GM12864 (cell line): ENCODE measurements at regions not wholly inside any gene's neighbourhood (a gene's known extent, or its start where the extent isn't known, plus 50 kb on each side); places are given as distances from the start of the nearest gene placed in this dataset.

ENCODE experiments used
- DNase-seq: peaks from one replicate; pipeline ENCODE4 v3.0.0-alpha.2; 2011; ENCODE audit warnings: low read depth
- H3K4me3 ChIP-seq: 2 replicates; pipeline ENCODE4 v1.5.1; 2011; ENCODE audit warnings: mild to moderate bottlenecking, low read depth, low read length, control low read depth
- TF ChIP-seq, protein P1 (sequence below): IDR thresholded peaks from 2 replicates; pipeline ENCODE4 v1.5.1; 2011; ENCODE audit warnings: low read depth, mild to moderate bottlenecking, moderate library complexity, low read length, control low read depth, inconsistent platforms; ENCODE audit errors: missing control alignments

DNA sequence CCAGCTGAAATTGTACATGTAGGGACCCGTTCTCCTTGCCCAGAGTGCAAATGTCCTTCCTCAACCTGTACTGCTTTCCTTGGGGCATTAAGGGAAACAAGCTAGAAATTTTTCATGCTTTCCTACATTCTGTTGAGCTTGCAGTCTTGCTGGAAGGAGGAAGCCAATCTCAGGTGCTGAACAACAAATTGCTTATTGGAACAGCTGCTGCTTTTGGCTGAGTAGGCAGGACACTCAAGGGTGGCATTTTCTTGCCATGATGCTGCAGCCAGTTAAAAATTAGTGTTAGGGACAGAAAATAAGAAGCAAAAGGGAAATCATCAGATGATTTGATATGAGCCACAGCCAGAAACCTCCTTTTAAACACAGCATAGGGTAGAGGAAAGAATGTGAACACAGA is 223.7 kb downstream of the QDPR start:
- no peak overlapping the region for H3K4me3 ChIP-seq
- DNase-seq, result no peak
- TF ChIP-seq, protein P1, sequence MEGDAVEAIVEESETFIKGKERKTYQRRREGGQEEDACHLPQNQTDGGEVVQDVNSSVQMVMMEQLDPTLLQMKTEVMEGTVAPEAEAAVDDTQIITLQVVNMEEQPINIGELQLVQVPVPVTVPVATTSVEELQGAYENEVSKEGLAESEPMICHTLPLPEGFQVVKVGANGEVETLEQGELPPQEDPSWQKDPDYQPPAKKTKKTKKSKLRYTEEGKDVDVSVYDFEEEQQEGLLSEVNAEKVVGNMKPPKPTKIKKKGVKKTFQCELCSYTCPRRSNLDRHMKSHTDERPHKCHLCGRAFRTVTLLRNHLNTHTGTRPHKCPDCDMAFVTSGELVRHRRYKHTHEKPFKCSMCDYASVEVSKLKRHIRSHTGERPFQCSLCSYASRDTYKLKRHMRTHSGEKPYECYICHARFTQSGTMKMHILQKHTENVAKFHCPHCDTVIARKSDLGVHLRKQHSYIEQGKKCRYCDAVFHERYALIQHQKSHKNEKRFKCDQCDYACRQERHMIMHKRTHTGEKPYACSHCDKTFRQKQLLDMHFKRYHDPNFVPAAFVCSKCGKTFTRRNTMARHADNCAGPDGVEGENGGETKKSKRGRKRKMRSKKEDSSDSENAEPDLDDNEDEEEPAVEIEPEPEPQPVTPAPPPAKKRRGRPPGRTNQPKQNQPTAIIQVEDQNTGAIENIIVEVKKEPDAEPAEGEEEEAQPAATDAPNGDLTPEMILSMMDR, result no peak

DNA sequence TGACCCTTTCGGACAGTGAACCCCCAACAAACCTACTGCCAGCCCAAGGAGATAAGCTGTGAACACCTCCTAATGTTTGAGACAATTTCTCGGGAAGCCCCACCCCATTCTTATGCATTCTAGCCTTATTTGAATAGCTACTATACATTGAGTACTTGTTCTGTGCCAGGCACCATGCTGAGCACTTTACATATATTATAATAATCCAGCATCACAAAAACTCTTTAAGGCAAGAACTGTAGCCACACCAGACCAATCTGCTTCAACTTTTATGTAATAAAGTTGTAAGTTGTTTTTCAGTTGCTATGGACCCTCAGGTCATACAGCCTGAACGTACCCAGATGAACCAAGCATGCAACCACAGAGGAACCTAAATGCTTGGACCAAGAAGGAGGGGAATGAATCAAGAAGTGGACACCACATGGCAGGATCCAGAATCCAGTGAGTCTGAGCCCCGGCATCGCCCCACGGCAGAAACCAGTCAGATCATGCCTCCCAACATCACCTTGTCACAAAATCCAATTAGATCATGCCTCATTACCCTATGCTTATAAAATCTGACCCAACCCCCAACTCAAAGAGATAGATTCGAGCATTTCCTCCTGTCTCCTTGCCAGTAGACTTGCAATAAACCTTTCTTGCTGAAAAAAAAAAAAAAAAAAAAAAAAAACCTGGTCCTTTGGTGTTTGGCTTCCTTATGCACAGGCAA is 225.0 kb downstream of the QDPR start:
- no peak overlapping the region for H3K4me3 ChIP-seq

DNA sequence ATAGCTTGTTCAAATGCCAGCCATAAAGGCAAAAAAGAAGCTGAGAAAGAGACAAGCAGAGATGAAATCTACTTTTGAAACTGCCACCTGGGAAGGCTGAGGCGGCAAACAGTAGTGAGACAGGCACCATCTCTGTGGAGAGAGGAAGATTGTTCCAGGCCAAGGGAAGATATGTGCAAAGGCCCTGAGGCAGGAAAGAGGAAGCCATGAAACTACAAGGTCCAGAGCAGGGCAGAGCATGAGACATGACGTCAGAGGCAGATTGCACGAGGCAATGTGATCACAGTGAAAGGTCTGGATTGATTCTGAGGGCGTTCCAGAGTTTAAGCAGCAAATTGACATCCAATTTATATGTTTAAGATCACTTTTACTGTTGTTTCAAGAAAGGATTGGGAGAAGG is 226.1 kb downstream of the QDPR start:
- no peak overlapping the region for H3K4me3 ChIP-seq
- TF ChIP-seq, protein P1, result no peak
- no peak for DNase-seq

More for the DNA sequence above, 225.0 kb downstream of the QDPR start:
- TF ChIP-seq, protein P1, result no peak
- no peak for DNase-seq

DNA sequence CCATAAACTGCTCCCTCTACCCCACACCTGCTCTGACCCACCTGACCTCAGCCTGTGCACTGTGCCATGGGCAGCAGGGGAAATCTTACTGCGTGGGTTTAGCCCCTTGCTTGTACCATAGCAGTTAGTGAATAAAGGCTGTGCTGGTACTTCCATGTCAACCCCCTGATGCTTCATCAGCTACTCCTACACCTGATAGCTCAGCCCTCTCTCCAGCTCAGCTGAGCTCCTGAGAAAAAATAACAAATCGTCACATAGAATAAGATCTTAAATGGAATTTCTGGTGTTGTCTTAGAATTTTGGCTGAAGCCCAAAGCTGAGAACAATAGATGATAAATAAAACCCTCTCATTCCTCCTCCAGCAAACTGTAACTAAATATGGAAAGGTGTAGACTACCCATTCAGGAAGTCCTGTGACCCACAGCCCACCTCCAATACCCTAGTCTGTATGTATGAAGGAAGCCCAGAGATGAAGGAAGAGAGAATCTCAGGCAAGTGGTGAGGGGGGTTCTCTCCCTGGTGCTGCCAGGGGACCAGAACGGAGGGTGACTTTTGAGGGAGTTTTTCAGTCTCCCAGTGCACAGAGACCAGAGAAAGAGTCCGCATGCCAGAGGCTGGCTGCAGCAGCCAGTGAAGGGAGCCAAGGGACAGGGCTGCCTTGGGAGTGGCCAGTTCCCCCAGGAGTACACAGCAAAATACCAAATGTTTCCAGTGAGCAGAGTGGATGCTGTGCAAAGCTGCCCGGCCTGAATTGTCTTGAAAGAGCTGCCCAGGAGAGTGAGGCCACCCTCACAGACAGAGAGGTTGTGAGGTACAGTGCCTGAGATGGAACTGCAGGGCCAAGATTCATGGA is 227.3 kb downstream of the QDPR start:
- no peak overlapping the region for H3K4me3 ChIP-seq
- TF ChIP-seq, protein P1, result no peak
- DNase-seq, result no peak

DNA sequence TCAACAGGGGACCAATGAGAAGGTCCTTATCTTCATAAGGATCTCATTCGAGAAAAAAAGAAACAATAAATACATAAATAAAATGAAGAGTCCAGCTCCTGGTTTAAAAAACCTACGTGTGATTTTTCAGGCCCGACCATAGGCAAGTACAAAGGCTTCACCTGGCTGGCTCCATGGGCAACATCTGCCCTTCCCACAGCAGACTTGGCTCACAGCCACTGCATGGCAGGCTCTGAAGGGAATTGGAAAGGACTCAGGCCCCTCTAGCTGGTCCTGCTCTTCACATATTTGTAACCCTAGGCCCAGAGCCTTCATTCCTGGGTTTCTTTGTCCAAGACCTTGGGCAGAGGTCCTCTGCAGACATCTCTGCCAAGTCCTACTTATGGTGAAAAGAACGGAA is 228.1 kb downstream of the QDPR start:
- DNase-seq, result no peak
- TF ChIP-seq, protein P1, result no peak
- H3K4me3 ChIP-seq, result no peak overlapping the region

DNA sequence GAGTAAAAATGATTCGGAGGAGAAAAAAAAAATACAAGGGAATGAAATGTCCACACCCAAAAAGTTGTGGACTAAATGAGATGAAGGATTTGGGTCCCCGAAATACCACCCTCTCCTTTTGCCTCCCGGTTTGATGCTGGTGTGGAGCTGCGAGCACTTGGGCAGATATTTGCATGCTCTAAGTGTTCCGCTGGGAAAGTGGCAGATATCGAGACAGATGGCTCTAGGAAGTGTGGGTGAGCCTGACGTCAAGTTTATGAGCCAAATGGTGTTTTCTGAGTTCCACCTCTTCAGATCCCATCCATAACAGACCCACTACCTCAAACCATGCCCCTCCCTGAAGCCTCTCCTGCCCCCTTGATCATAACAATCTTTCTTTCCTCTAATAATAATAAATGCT is 228.6 kb downstream of the QDPR start:
- DNase-seq, result no peak
- TF ChIP-seq, protein P1, result no peak
- no peak overlapping the region for H3K4me3 ChIP-seq
